ENCODE measurements at regions not wholly inside any gene's neighbourhood (a gene's known extent, or its start where the extent isn't known, plus 50 kb on each side); places are given as distances from the start of the nearest gene placed in this dataset.

DNA sequence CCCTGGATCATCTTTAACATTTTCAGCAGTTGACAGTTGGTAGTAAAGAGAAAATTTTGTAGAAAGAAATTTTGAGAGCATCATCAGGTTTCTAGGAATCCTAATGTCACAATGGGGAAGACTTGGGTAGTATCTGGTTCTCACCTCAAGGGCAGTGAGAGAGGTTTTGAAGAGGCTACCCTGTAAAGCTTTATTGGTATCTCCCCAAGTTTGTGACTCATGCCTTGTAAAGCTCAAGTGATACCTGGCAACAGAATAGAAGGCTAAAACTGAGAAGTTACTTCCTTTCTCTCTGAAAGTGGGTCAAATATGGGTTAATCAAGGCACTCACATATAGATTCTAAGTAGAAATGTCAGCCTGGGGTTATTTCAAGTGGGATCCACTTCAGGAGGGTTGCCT, 196.4 kb downstream of the SUCNR1 start:
- TF ChIP-seq, protein P1, sequence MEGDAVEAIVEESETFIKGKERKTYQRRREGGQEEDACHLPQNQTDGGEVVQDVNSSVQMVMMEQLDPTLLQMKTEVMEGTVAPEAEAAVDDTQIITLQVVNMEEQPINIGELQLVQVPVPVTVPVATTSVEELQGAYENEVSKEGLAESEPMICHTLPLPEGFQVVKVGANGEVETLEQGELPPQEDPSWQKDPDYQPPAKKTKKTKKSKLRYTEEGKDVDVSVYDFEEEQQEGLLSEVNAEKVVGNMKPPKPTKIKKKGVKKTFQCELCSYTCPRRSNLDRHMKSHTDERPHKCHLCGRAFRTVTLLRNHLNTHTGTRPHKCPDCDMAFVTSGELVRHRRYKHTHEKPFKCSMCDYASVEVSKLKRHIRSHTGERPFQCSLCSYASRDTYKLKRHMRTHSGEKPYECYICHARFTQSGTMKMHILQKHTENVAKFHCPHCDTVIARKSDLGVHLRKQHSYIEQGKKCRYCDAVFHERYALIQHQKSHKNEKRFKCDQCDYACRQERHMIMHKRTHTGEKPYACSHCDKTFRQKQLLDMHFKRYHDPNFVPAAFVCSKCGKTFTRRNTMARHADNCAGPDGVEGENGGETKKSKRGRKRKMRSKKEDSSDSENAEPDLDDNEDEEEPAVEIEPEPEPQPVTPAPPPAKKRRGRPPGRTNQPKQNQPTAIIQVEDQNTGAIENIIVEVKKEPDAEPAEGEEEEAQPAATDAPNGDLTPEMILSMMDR (IDR thresholded peaks at IDR 0.05; ENCODE audit: low read length), result no peak
- no peak for TF ChIP-seq EZH2 (optimal IDR thresholded peaks at IDR 0.05; ENCODE audit: low read depth, low read length)
- TF ChIP-seq EZH2phosphoT487 (IDR thresholded peaks at IDR 0.05; ENCODE audit: low read length), result no peak

All from MM.1S (cell line).